ENCODE measurements at regions not wholly inside any gene's neighbourhood (a gene's known extent, or its start where the extent isn't known, plus 50 kb on each side); places are given as distances from the start of the nearest gene placed in this dataset.
"Not testable (repeated sequence)": the region's sequence is repeated elsewhere in the genome, so short reads cannot be mapped to it uniquely, and the experiment has no call there.

DNA sequence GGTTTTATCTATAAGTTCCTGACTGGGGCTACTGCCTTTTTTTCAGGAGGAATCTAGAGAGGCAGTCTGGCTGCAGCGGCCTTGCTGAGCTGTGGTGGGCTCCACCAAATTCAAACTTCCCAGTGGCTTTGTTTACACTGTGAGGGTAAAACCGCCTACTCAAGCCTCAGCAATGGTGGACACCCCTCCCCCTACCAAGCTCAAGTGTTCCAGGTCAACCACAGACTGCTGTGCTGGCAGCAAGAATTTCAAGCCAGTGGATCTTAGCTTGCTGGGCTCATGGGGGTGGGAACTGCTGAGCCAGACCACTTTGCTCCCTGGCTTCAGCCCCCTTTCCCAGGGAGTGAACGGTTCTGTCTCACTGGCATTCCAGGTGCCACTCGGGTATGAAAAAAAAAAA, 83.9 kb upstream of the WDR75 start:
- TF ChIP-seq EP300 (IDR thresholded peaks at IDR 0.05); POLR2AphosphoS5 (IDR thresholded peaks at IDR 0.05); POLR2A (IDR thresholded peaks at IDR 0.05; ENCODE audit: low read depth): not testable (repeated sequence)

Data from esophagus muscularis mucosa (tissue), 3 donors.